ENCODE measurements at regions not wholly inside any gene's neighbourhood (a gene's known extent, or its start where the extent isn't known, plus 50 kb on each side); places are given as distances from the start of the nearest gene placed in this dataset.
"Not testable (repeated sequence)": the region's sequence is repeated elsewhere in the genome, so short reads cannot be mapped to it uniquely, and the experiment has no call there.

GRCh38 chr11:25613865-25614264 is 718.1 kb upstream of the ANO3 start:
- DNase-seq (ENCODE audit: low read depth), result no peak

GRCh38 chr11:25615069-25615468 is 716.9 kb upstream of the ANO3 start:
- DNase-seq (ENCODE audit: low read depth), result no peak

DNA sequence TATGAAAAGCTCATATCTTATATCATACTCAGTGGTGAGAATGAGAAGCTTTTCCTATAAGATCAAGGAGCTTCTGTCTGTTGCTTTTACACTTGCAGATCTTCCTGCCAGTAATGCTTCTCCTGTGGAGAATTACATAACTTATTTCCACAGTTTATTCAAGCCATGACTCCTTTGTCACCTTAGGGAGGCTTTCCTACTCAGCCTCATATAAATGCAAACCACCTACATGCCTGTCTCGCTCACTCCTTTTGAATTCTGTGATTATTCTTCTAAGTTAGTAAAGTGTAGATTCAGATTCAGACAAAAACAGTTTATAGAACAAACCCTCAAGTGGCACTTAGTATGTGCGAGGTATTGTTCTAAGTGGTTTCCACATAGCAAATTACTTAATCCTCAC is 716.1 kb upstream of the ANO3 start:
- DNase-seq (ENCODE audit: low read depth), result no peak

GRCh38 chr11:25625094-25625493 is 706.8 kb upstream of the ANO3 start:
- no peak for DNase-seq (ENCODE audit: low read depth)

DNA sequence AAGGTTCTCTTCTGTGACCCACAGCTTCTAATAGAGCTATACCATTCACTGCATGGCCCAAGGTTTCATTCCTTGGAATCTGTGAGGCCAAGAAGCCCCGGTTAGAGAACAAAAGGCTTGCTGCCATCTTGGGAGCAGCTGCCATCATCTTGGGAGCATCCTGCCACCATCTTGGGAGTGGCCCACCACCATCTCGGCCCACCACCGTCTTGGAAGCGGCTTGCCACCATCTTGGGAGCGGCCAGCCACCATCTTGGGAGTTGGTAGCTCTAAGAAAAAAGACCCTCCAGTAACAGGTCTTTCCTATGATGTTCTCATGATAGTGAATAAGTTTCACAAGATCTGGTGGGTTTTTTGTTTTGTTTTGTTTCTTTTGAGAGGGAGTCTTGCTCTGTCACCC is 703.9 kb upstream of the ANO3 start:
- DNase-seq (ENCODE audit: low read depth), result no peak

- DNase-seq (ENCODE audit: low read depth), result no peak
Observed at GRCh38 chr11:25633230-25633629, 698.7 kb upstream of the ANO3 start.

DNA sequence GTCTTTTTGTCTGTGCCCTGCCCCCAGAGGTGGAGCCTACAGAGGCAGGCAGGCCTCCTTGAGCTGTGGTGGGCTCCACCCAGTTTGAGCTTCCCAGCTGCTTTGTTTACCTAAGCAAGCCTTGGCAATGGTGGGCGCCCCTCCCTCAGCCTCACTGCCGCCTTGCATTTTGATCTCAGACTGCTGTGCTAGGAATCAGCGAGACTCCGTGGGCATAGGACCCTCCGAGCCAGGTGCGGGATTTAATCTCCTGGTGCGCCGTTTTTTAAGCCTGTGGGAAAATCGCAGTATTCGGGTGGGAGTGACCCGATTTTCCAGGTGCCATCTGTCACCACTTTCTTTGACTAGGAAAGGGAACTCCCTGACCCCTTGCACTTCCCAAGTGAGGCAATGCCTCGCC is 682.7 kb upstream of the ANO3 start:
- not testable (repeated sequence) for DNase-seq (ENCODE audit: low read depth)

GRCh38 chr11:25650319-25650718 is 681.6 kb upstream of the ANO3 start:
- DNase-seq (ENCODE audit: low read depth), result no peak

GRCh38 chr11:25655636-25656035 is 676.3 kb upstream of the ANO3 start:
- no peak for DNase-seq (ENCODE audit: low read depth)

DNA sequence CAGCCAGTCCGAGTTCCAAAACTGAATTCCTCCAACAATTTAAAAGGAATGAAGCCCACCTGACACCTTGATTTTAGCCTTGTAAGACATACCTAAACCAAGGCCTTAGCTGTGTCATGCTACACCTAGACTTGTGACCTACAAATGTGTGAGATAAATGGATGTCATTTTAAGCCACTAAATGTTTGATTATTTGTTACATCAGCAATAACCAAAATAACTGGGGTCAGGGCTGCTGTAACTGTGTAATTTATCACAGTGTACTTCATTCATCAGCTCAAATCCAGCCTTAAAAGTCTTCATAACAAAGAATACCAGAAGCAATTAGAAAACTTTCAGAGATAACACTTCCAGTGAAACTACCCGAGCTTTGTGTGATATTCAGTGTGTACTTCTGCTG is 673.0 kb upstream of the ANO3 start:
- no peak for DNase-seq (ENCODE audit: low read depth)

GRCh38 chr11:25659706-25660105 is 672.2 kb upstream of the ANO3 start:
- DNase-seq (ENCODE audit: low read depth), result no peak

DNA sequence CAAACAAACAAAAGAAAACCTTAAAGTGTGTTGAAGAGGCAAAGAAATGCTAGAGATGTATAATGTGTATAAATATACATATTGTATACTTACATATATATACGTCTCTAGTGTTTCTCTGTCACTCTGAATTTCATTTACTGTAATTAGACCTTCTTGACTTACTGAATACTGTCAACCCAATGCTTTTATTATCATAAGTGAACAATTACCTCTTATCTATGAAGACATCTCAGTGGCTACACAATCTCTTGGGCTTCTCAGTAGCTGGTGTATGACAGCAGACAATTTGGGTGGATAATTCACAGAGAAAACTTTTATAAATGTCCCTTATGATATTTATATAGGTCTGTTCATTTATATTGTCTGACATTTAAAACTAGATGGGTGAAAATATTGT is 664.1 kb upstream of the ANO3 start:
- DNase-seq (ENCODE audit: low read depth), result no peak

DNA sequence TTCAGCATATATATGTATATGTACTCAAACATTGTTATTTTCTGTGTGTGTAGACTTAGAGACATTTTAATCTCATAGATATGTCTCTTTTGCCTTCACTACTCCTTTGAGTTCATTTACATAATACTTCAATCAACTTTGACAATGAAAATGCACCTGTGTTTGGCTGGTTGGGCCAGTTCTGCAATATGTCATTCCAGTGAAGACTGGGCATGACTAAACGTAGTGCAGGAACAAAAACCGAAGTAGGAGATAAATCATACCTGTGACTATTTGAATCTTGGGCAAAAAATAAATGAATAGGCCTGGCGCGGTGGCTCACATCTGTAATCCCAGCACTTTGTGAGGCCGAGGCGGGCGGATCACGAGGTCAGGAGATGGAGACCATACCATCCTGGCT is 640.0 kb upstream of the ANO3 start:
- DNase-seq (ENCODE audit: low read depth), result no peak

DNA sequence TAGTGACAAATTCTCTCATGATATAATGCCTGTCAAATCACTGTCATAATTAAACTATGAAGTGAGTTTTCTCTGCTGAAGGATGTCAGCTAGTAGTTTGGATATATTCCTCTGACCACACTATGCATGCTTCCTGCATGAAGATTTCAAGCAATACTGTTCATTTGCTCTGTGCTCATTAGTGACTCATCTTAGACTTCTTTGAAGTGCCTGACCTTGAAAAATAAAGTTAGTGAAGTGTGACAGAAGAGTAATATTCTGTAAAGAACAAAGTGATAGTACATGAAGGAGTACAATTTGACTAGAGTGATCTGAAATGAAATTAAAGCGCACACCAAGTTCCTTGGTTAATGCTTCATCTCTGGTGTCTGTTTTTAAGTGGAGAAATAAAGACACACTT is 629.5 kb upstream of the ANO3 start:
- DNase-seq (ENCODE audit: low read depth), result no peak

- no peak for DNase-seq (ENCODE audit: low read depth)
Observed at GRCh38 chr11:25710975-25711374, 621.0 kb upstream of the ANO3 start.

DNA sequence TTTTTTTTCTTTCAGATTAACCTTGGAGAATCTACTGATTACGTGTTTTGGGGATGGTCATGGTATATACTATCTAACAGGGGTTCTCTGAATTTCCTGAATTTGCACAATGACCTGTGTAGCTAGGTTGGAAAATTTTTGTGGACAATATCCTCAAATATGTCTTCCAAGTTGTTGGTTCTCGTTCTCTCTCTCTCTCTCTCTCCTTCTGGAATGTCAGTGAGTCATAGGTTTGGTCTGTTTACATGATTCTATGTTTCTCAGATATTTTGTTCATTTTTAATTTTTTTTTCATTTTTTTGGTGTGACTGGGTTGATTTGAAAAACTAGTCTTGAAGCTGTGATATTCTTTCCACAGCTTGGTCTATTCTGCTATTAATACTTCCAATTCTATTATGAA is 604.0 kb upstream of the ANO3 start:
- no peak for DNase-seq (ENCODE audit: low read depth)

DNA sequence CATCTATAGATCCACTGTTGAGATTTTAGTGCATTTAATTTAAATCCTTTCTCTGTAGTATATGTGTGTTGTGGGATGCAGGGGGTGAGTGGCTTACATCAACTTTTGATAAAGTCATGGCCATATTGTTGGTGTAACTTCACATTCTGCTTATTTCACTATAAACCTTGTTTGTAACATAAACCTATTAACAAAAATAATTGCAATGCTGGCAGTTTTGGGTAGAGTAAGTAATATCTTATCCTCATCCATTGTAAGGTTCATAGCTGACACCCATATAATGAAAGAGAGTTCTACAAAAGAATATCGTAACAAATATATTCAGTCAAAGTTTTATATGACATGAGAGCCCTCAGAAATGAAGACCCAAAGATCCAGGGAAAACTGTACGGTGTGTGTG is 601.7 kb upstream of the ANO3 start:
- no peak for DNase-seq (ENCODE audit: low read depth)

GRCh38 chr11:25733777-25734176 is 598.2 kb upstream of the ANO3 start:
- DNase-seq (ENCODE audit: low read depth), result no peak

DNA sequence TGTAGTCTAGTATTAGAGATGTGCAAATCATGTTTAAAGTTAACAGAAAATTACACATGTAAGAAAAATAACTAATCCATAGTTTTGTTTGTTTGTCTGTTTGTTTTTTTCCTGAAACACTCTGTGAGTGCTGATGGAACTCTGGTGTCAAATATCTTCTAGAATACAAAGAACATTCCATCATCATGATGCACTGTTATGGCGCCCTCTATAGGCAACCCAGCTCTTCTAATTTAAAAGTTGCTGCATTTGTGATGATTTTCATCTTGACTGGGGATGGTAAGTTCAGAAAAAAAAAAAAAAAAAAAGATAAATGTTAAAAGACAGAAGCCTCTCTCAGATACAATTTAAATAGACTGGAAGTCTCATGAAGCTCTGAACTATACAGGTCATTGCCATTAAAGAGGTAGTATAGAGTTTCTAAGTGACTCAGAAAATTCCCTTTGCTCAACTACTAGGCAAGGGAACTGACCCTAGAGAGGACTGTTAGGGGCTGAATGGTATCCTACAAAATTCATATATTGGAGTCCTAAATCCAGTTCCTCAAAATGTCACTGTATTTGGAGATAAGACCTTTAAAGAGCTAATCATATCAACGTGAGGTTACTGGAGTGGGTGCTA is 597.2 kb upstream of the ANO3 start:
- no peak for DNase-seq (ENCODE audit: low read depth)

GRCh38 chr11:25737071-25737675 is 594.8 kb upstream of the ANO3 start:
- DNase-seq (ENCODE audit: low read depth), result no peak

GRCh38 chr11:25741886-25742285 is 590.0 kb upstream of the ANO3 start:
- DNase-seq (ENCODE audit: low read depth), result no peak

DNA sequence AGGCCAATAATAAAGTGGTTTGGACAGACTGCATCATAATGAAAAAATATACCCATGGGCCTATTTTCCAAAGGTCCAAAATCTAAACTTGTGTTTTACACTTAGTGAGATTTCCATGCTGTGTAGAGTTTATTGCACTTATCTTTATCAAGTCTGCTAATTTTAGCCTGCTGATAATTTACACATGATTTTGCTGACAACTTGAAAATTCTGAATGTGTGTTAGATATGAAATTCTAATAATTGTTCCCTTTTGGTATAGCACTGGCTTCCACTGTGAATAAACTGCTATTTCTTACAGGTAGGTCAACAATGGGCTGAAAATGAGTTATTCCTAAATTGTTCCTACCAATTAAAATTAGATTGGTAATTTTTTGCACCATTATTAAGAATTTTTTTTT is 589.1 kb upstream of the ANO3 start:
- DNase-seq (ENCODE audit: low read depth), result no peak

DNA sequence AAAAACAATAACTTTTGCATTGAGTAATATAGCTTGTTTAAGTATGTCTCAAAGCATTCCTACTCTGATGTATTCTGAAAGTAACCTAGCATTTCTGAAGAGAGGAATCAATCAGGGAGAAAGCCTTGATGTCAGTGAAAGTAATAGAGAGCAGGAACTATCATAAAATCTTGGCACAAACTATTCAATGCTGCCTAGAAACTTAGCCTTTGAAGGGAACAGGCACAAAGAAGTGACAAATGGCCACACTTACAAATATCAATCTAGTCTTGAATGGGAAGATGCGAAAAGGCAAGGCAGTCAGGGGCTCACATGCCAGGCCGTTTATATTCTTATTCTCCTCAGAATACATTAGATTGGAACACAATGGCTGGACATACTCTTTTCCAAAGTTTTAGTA is 576.5 kb upstream of the ANO3 start:
- no peak for DNase-seq (ENCODE audit: low read depth)

DNA sequence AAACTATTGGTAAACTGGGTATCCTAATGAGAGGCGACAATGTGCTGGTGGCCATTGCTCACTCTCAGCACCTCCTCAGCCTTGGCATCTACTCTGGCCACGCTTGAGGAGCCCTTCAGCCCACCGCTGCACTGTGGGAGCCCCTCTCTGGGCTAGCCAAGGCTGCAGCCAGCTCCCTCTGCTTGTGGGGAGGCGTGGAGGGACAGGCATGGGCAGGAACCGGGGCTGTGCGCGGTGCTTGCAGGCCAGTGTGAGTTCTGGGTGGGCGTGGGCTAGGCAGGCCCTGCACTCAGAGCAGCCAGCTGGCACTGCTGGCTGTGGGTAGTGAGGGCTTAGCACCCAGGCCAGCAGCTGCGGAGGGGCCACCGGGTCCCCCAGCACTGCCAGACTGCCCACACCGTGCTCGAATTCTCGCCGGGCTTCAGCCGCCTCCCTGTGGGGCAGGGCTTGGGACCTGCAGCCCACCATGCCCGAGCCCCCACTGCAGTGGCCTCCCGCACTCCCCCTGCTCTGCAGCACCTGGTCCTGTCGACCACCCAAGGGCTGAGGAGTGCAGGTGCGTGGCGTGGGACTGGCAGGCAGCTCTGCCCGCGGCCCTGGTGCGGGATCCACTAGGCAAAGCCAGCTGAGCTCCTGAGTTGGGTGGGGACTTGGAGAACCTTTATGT is 575.9 kb upstream of the ANO3 start:
- no peak for DNase-seq (ENCODE audit: low read depth)

Measured in M059J (cell line).